NB4 (cell line): ENCODE measurements at regions not wholly inside any gene's neighbourhood (a gene's known extent, or its start where the extent isn't known, plus 50 kb on each side); places are given as distances from the start of the nearest gene placed in this dataset.
"Not testable (repeated sequence)": the region's sequence is repeated elsewhere in the genome, so short reads cannot be mapped to it uniquely, and the experiment has no call there.

Experiments
- DNase-seq: peaks from one replicate; pipeline ENCODE4 v3.0.0; 2010; ENCODE audit warnings: low read depth
- H3K4me3 ChIP-seq: one replicate; pipeline ENCODE4 v1.5.1; 2011; ENCODE audit warnings: mild to moderate bottlenecking, low read depth, low read length, moderate library complexity
- MYC ChIP-seq: IDR thresholded peaks from 2 replicates; pipeline ENCODE4 v1.6.1; 2011; ENCODE audit warnings: low read depth, low read length
- POLR2A ChIP-seq: IDR thresholded peaks from 2 replicates; pipeline ENCODE4 v1.6.1; 2011; ENCODE audit warnings: mild to moderate bottlenecking; ENCODE audit not compliant: insufficient read length; ENCODE audit errors: extremely low read depth
- TF ChIP-seq, protein P1 (sequence below): IDR thresholded peaks from 2 replicates; pipeline ENCODE4 v1.6.1; 2011; ENCODE audit warnings: low read depth, low read length
- TF ChIP-seq, protein P2 (sequence below): IDR thresholded peaks from one replicate; pipeline ENCODE4 v1.5.1; 2012; ENCODE audit warnings: low read depth, low read length

DNA sequence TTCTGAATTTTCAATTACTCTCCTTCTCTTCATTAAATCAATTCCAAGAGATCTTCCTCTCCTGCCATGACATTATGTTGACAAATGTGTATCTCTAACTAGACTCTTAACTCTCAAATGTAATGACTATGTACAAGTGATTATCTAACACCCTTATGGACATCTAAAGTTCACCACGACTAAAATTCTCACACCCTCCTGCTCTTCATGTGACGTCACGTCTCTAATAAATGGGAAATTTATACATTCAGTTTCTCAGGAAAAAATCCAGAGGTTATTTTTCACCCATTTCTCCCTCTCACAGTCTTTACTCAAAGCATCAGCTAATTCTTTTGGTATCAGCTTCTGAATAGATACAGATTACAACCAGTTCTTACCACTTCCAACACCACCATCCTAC, 237.5 kb upstream of the EPHA6 start:
- TF ChIP-seq, protein P1, sequence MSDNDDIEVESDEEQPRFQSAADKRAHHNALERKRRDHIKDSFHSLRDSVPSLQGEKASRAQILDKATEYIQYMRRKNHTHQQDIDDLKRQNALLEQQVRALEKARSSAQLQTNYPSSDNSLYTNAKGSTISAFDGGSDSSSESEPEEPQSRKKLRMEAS: no peak
- no peak for TF ChIP-seq POLR2A
- TF ChIP-seq, protein P2, sequence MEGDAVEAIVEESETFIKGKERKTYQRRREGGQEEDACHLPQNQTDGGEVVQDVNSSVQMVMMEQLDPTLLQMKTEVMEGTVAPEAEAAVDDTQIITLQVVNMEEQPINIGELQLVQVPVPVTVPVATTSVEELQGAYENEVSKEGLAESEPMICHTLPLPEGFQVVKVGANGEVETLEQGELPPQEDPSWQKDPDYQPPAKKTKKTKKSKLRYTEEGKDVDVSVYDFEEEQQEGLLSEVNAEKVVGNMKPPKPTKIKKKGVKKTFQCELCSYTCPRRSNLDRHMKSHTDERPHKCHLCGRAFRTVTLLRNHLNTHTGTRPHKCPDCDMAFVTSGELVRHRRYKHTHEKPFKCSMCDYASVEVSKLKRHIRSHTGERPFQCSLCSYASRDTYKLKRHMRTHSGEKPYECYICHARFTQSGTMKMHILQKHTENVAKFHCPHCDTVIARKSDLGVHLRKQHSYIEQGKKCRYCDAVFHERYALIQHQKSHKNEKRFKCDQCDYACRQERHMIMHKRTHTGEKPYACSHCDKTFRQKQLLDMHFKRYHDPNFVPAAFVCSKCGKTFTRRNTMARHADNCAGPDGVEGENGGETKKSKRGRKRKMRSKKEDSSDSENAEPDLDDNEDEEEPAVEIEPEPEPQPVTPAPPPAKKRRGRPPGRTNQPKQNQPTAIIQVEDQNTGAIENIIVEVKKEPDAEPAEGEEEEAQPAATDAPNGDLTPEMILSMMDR: no peak
- TF ChIP-seq MYC: no peak
- DNase-seq: no peak
- no peak overlapping the region for H3K4me3 ChIP-seq

DNA sequence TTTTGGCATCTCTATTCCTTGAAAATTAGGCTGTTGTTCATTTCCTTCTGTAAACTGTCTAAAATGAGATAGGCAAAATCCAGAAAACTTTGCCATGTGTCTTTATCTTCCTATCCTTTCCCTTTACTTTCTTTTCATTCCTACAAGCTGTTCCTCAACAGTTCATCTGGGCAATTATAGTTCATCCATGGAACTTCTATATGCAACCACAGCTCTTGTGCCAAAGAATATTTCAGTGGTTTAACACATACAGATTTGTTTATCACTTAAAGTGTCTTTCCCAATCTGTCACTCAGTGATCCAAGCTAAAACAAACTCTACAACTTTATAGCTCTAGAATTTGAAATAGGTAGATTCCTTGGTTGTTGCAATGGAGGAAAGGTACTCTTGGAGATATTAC, 230.3 kb upstream of the EPHA6 start:
- no peak for DNase-seq
- TF ChIP-seq MYC (no peak), POLR2A (no peak)
- TF ChIP-seq, protein P2: no peak
- TF ChIP-seq, protein P1: no peak
- H3K4me3 ChIP-seq: no peak overlapping the region

DNA sequence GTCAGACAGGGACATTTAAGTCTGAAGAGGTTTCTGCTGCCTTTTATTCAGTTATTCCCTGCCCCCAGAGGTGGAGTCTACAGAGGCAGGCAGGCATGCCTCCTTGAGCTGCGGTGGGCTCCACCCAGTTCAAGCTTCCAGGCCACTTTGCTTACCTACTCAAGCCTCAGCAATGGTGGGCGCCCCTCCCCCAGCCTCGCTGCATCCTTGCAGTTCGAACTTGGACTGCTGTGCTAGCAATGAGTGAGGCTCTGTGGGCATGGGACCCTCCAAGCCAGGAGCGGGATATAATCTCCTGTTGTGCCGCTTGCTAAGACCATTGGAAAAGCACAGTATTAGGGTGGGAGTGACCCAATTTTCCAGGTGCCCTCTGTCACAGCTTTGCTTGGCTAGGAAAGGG, 207.5 kb upstream of the EPHA6 start:
- not testable (repeated sequence) for H3K4me3 ChIP-seq, DNase-seq

DNA sequence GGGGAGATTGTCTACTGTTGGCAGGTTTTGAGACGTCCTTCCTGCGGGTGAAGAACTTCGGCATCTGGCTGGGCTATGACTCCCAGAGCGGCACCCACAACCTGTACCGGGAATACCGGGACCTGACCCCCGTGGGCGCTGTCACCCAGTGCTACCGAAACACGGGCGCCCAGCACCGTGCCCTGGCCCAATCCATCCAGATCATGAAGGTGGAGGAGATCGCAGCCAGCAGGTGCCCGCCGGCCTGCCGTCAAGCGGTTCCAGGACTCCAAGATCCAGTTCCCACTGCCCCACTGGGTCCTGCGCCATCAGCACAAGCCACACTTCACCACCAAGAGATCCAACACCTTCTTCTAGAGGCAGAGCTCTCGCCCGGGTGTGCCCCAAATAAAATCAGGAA, 194.9 kb upstream of the EPHA6 start:
- TF ChIP-seq, protein P1: no peak
- TF ChIP-seq, protein P2: no peak
- TF ChIP-seq MYC: no peak
- TF ChIP-seq POLR2A: no peak
- no peak overlapping the region for H3K4me3 ChIP-seq
- DNase-seq: no peak

DNA sequence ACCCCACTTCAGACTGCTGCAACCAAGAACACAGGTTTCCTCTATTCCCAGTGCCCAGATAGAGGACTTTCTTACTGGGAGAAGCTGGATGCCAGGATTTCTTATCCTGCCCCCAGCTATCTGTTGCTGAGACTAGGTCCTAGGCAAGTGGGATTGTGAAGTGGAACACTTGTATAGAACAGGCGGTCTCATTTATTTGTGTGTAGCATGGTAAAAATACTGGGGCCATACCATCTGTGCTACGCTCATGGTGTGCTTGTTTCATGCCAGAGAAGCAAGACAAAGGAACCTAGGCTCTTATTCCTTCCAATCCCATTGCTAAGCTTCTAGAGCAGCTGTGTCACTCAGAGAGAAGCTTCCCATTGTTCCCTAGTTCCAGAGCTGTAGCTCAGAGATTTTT, 191.5 kb upstream of the EPHA6 start:
- TF ChIP-seq MYC (no peak), POLR2A (no peak)
- TF ChIP-seq, protein P1: no peak
- TF ChIP-seq, protein P2: no peak
- no peak for DNase-seq
- no peak overlapping the region for H3K4me3 ChIP-seq

DNA sequence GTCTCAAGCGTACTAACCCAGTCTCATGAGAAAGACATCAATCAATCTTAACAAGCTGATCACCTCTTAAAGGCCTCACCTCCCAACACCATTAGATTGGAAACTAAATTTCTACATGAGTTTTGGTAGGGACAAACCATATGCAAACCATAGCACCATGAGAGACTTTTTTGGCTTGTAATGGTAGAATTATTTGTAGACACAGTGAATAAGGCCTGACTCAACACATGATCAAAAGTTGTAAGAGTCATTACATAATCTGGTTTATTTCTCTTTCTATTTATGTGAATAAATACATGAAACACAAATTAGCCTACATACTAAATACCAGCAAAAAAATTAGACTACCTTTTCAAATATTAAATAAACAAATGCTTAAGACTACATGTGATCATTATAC, 183.3 kb upstream of the EPHA6 start:
- no peak for DNase-seq
- H3K4me3 ChIP-seq: no peak overlapping the region
- no peak for TF ChIP-seq POLR2A
- no peak for TF ChIP-seq MYC
- TF ChIP-seq, protein P1: no peak
- TF ChIP-seq, protein P2: no peak
